Right cardiac atrium (tissue), 5 donors: ENCODE measurements at regions not wholly inside any gene's neighbourhood (a gene's known extent, or its start where the extent isn't known, plus 50 kb on each side); places are given as distances from the start of the nearest gene placed in this dataset.

Experiments
- ATAC-seq, 2 donors: fragments of 200-7000 bp; cut with Tn5 transposase; one replicate each; pipeline versions ENCODE4 v1.8.0 to v1.9.1; 2020; ENCODE audit warnings: moderate library complexity in 2 of 2, mild to moderate bottlenecking in 1 of 2
- DNase-seq, 3 donors: peaks; one replicate each; pipeline ENCODE4 v3.0.0-alpha.2; 2020
- H3K27ac ChIP-seq: one replicate; pipeline ENCODE4 v1.5.1; 2013; ENCODE audit warnings: mild to moderate bottlenecking, low read length, control low read depth, moderate library complexity
- H3K27me3 ChIP-seq: one replicate; pipeline ENCODE4 v1.6.1; 2013; ENCODE audit not compliant: control insufficient read depth, insufficient read depth
- H3K4me1 ChIP-seq: one replicate; pipeline ENCODE4 v1.6.1; 2013; ENCODE audit warnings: low read length; ENCODE audit not compliant: control insufficient read depth, insufficient read depth
- H3K4me3 ChIP-seq: one replicate; pipeline ENCODE4 v1.5.1; 2013; ENCODE audit warnings: low read length, control low read depth
- H3K9me3 ChIP-seq: one replicate; pipeline ENCODE4 v1.6.1; 2013; ENCODE audit warnings: low read length; ENCODE audit not compliant: control insufficient read depth
- WGBS: extraction: QIAGEN DNeasy Blood & Tissue Kit; methylation state at CpG from one replicate; pipeline ENCODE4 v1.1.7; 2013; 5-methylcytosine and 5-hydroxymethylcytosine counted together
- intact Hi-C, 4 donors: fragments of 100-400 bp; cut with DNase I; formaldehyde crosslinking; loops; one replicate each; pipeline versions ENCODE4 v1.11.0 to v1.14.0; 2022 to 2023
- donor health status: healthy with polysubstance abuse.
- donor health status: DM: no; HTN: yes; CAD: no.
- donor health status: DM: no; HTN: no; CAD: no.
- donor health status: DM: no; HTN: yes; CAD: no; lungs with severe emphysema.
- donor health status: DM: yes; HTN: yes; CAD: no.

DNA sequence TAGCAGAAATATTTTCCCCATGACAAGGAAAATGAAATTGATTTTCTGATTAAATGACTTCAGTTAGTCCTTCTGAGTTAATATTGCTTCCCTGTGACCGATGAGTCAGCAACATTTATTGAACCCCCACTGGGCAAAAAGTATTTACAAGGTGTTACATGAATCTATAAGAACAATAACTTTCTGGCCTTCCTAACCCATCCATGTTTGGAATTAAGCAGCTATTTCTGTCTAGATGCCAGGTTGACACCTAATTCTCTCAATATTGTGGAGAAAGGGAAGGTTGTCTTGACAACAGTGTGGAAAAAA lies 112.9 kb upstream of the JAZF1 start:
- WGBS: 82% methylated on average over 1 of the region's 1 CpG
- no peaks in the 10 kb centered on the region for H3K9me3 ChIP-seq
- H3K4me3 ChIP-seq: no peak overlapping the region
- DNase-seq (no peak), ATAC-seq (no peak)
- H3K27me3 ChIP-seq: no peaks in the 10 kb centered on the region
- H3K27ac ChIP-seq: no peak overlapping the region
- intact Hi-C loops: no loop called here
- no peaks in the 10 kb centered on the region for H3K4me1 ChIP-seq

- H3K9me3 ChIP-seq: no peaks in the 10 kb centered on the region
- 51% methylated on average over 4 of the region's 4 CpGs for WGBS
- H3K4me3 ChIP-seq: no peak overlapping the region
- ATAC-seq (no peak), DNase-seq (peak in 2 of 3 donors; percentile 15 to 64)
- intact Hi-C loops: loop anchor here in 1 of 4 donors (5.0 kb wide), 2 partner anchors 330 to 555 kb away; no protein-coding TSS in a partner anchor
- no peaks in the 10 kb centered on the region for H3K4me1 ChIP-seq
- H3K27me3 ChIP-seq: no peaks in the 10 kb centered on the region
- H3K27ac ChIP-seq: no peak overlapping the region
Observed at GRCh38 chr7:28296571-28297483, 115.5 kb upstream of the CREB5 start.

- 78% methylated on average over 4 of the region's 4 CpGs for WGBS
Observed at GRCh38 chr7:28297801-28298459, 114.4 kb upstream of the CREB5 start.

GRCh38 chr7:28298870-28299518 lies 113.3 kb upstream of the CREB5 start:
- Histone ChIP-seq H3K4me3 (no peak overlapping the region), H3K27ac (no peak overlapping the region), H3K9me3 (no peaks in the 10 kb centered on the region), H3K4me1 (no peaks in the 10 kb centered on the region), H3K27me3 (no peaks in the 10 kb centered on the region)
- 36% methylated on average over 7 of the region's 7 CpGs for WGBS
- intact Hi-C loops: loop anchor here in 1 of 4 donors (5.0 kb wide), 2 partner anchors 328 to 553 kb away; no protein-coding TSS in a partner anchor
- DNase-seq (no peak), ATAC-seq (peak; percentile 36 to 69)

More at GRCh38 chr7:28297801-28298459, 114.4 kb upstream of the CREB5 start:
- Histone ChIP-seq H3K9me3 (no peaks in the 10 kb centered on the region), H3K27ac (no peak overlapping the region), H3K4me1 (no peaks in the 10 kb centered on the region), H3K4me3 (no peak overlapping the region), H3K27me3 (no peaks in the 10 kb centered on the region)
- ATAC-seq (no peak), DNase-seq (no peak)
- intact Hi-C loops: loop anchor here in 1 of 4 donors (5.0 kb wide), 2 partner anchors 329 to 554 kb away; no protein-coding TSS in a partner anchor

- intact Hi-C loops: loop anchor here in 1 of 4 donors (5.0 kb wide), 2 partner anchors 328 to 553 kb away; no protein-coding TSS in a partner anchor
- ATAC-seq: no peak
- WGBS: 100% methylated on average over 1 of the region's 1 CpG
Observed at GRCh38 chr7:28299556-28299955, 112.8 kb upstream of the CREB5 start.

DNA sequence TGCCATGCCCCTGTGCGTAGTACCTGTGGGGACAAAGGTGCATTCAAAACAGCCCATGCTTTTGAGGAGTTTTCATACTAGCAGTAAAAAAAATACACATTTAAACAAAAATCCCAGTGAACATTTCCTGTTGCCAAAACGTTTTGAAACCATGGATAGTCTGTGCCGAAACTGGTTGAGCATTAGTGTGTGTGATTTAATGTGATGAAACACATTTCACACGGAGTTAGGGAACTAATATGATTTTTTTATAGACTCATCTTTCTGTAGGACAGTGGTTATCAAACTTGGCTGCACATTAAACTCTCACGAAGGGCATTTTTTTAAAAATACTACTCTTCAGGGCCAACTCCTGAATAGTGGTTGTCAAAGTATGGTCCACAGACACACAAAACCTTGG lies 111.8 kb upstream of the CREB5 start:
- intact Hi-C loops: loop anchor here in 1 of 4 donors (10.0 kb wide), 1 partner anchor 554 kb away; no protein-coding TSS in a partner anchor
- ATAC-seq: no peak

More at GRCh38 chr7:28299556-28299955, 112.8 kb upstream of the CREB5 start:
- no peak overlapping the region for H3K27ac ChIP-seq
- H3K4me1 ChIP-seq: no peaks in the 10 kb centered on the region
- no peak for DNase-seq
- H3K4me3 ChIP-seq: no peak overlapping the region
- no peaks in the 10 kb centered on the region for H3K27me3 ChIP-seq
- no peaks in the 10 kb centered on the region for H3K9me3 ChIP-seq

DNA sequence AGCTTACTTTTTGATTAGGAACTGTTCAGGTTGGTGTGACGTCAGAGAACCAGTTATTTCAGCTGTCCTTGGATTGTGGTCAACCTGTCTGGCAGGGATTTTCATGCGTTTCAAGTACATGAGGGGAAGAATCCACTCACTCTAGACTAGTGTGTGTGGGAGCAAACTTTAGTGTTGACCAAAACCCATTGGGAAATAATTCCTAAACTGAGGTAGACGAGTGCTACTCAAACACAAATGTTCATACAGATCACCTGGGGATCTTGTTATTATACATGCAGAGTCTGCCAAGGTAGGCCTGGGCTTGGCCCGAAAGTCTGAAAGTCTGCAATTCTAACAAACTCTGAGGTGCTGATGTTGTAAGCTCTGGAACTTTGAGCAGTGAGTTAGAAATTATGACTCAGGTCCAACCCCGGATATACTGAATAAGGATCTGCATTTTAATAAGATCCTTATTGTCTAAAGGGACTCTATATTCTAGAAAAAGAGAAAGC lies 111.1 kb upstream of the CREB5 start:
- Histone ChIP-seq H3K27ac (no peak overlapping the region), H3K4me3 (no peak overlapping the region), H3K4me1 (no peaks in the 10 kb centered on the region), H3K27me3 (no peaks in the 10 kb centered on the region), H3K9me3 (no peaks in the 10 kb centered on the region)
- intact Hi-C loops: loop anchor here in 1 of 4 donors (10.0 kb wide), 1 partner anchor 554 kb away; no protein-coding TSS in a partner anchor
- 72% methylated on average over 5 of the region's 5 CpGs for WGBS
- ATAC-seq (no peak), DNase-seq (no peak)

More for the DNA sequence above, 111.8 kb upstream of the CREB5 start:
- Histone ChIP-seq H3K4me3 (no peak overlapping the region), H3K4me1 (no peaks in the 10 kb centered on the region), H3K27ac (no peak overlapping the region), H3K27me3 (no peaks in the 10 kb centered on the region), H3K9me3 (no peaks in the 10 kb centered on the region)
- 57% methylated on average over 5 of the region's 5 CpGs for WGBS
- no peak for DNase-seq

DNA sequence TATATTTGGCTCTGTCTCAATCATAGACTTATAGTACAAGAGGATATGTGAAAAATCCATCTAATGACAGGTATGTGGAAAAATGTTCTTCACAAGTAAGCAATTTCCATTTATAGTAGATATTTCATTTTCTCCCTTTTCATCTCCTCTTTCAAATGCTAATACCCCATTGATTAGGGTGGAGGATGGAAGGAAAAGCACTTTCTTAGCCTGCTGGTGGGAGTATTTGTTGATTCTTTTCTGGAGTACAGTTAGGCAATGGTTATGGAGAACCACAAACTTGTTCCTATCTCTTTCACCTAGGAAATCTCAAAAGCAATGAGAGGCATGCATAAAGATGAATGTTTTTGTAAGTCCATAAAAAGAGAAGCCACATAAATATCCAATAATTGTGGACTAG lies 108.0 kb upstream of the CREB5 start:
- ATAC-seq (no peak), DNase-seq (no peak)
- H3K4me1 ChIP-seq: no peaks in the 10 kb centered on the region
- no peak overlapping the region for H3K4me3 ChIP-seq
- no peak overlapping the region for H3K27ac ChIP-seq
- intact Hi-C loops: loop anchor here in 1 of 4 donors (10.0 kb wide), 1 partner anchor 551 kb away; no protein-coding TSS in a partner anchor
- no peaks in the 10 kb centered on the region for H3K27me3 ChIP-seq
- H3K9me3 ChIP-seq: no peaks in the 10 kb centered on the region

DNA sequence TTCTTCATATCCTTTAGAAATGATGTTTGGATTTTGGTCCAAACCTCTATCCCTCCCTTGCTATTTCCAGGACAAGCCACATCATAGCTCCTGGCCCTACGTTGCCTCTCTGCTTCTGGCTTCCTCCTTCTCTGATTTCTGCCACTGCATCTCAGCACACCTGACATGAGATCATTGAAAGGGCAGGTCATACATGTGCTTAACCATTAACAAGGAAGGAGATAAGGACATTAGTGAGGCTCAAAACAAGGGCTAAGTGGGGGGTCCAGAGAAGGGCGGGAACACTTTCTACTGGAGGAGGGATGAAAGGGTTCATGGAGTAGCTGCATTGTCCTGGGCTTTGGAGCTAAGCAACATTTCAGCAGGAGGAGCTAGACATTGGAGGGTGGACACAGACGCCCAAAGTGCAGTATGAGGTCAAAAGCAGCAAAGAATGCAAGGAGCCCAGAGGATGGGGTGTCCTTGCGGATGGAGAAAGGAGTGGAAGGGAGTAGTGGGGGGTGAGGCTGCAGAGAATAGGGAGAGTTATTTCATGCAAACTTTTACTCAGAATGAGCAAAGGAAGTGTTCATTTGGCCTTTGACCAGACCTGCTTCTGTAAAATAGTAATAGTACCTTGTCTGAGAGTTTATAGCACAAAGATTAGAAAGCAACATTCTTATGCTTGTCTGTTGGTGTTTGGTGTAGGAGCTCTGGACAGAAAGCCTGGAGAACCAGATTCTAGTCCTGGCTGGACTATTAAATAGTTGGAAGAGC lies 102.4 kb upstream of the CREB5 start:
- H3K4me1 ChIP-seq: no peaks in the 10 kb centered on the region
- H3K4me3 ChIP-seq: no peak overlapping the region
- 76% methylated on average over 4 of the region's 4 CpGs for WGBS
- no peak for ATAC-seq
- no peak for DNase-seq
- H3K9me3 ChIP-seq: no peaks in the 10 kb centered on the region
- no peaks in the 10 kb centered on the region for H3K27me3 ChIP-seq
- intact Hi-C loops: loop anchor here in 1 of 4 donors (10.0 kb wide), 1 partner anchor 545 kb away; no protein-coding TSS in a partner anchor
- H3K27ac ChIP-seq: no peak overlapping the region

GRCh38 chr7:28310460-28310848 lies 101.9 kb upstream of the CREB5 start:
- ATAC-seq (no peak), DNase-seq (no peak)
- Histone ChIP-seq H3K9me3 (no peaks in the 10 kb centered on the region), H3K4me3 (no peak overlapping the region), H3K4me1 (peaks cover under 1% of the 10 kb centered on the region), H3K27ac (no peak overlapping the region), H3K27me3 (no peaks in the 10 kb centered on the region)
- WGBS: 93% methylated on average over 6 of the region's 6 CpGs
- intact Hi-C loops: no loop called here
